Neuronal stem cell (in vitro differentiated cells): ENCODE measurements at regions not wholly inside any gene's neighbourhood (a gene's known extent, or its start where the extent isn't known, plus 50 kb on each side); places are given as distances from the start of the nearest gene placed in this dataset.
"Not testable (repeated sequence)": the region's sequence is repeated elsewhere in the genome, so short reads cannot be mapped to it uniquely, and the experiment has no call there.

Experiments used
- DNase-seq: peaks from one replicate; pipeline ENCODE4 v3.0.0-alpha.2; 2013; ENCODE audit warnings: low spot score
- H2AFZ ChIP-seq: one replicate; pipeline ENCODE4 v1.6.1; 2013; ENCODE audit warnings: mild to moderate bottlenecking, low read length, inconsistent platforms
- H2AK5ac ChIP-seq: 2 replicates; pipeline ENCODE4 v1.6.1; 2013; ENCODE audit warnings: low read depth, mild to moderate bottlenecking, inconsistent platforms, low read length, moderate library complexity, mixed read lengths
- H2BK120ac ChIP-seq: 2 replicates; pipeline ENCODE4 v1.6.1; 2013; ENCODE audit warnings: low read depth, mild to moderate bottlenecking, inconsistent platforms, low read length, moderate library complexity, mixed read lengths
- H2BK12ac ChIP-seq: one replicate; pipeline ENCODE4 v1.6.1; 2013; ENCODE audit warnings: low read length, inconsistent platforms
- H2BK15ac ChIP-seq: 2 replicates; pipeline ENCODE4 v1.6.1; 2013; ENCODE audit warnings: mild to moderate bottlenecking, low read length, inconsistent platforms, mixed read lengths
- H2BK5ac ChIP-seq: one replicate; pipeline ENCODE4 v1.6.1; 2013; ENCODE audit warnings: inconsistent platforms, mild to moderate bottlenecking, low read length, moderate library complexity
- H3K14ac ChIP-seq: one replicate; pipeline ENCODE4 v1.6.1; 2013; ENCODE audit warnings: low read length, inconsistent platforms
- H3K18ac ChIP-seq: 2 replicates; pipeline ENCODE4 v1.6.1; 2013; ENCODE audit warnings: low read length, inconsistent platforms
- H3K23ac ChIP-seq: 2 replicates; pipeline ENCODE4 v1.6.1; 2013; ENCODE audit warnings: low read depth, mild to moderate bottlenecking, mixed read lengths, low read length, inconsistent platforms; ENCODE audit not compliant: poor library complexity
- H3K27ac ChIP-seq: replicated peaks from 3 replicates; pipeline ENCODE4 v1.5.1; 2013; ENCODE audit warnings: low read length, inconsistent platforms
- H3K27me3 ChIP-seq, 3 experiments: 2 replicates each; pipeline ENCODE4 v1.6.1; 2013; ENCODE audit warnings: low read length in 3 of 3, mild to moderate bottlenecking in 2 of 3, inconsistent platforms in 1 of 3, low read depth in 1 of 3, mixed read lengths in 1 of 3, moderate library complexity in 1 of 3; ENCODE audit not compliant: control insufficient read depth in 3 of 3, insufficient read depth in 3 of 3
- H3K36me3 ChIP-seq, 2 donors: replicated peaks in 1 of 2; 2 replicates each; pipeline ENCODE4 v1.6.1; 2013; ENCODE audit warnings: low read length in 2 of 2; ENCODE audit not compliant: control insufficient read depth in 2 of 2, insufficient read depth in 2 of 2
- H3K4ac ChIP-seq: 2 replicates; pipeline ENCODE4 v1.6.1; 2013; ENCODE audit warnings: inconsistent platforms, mild to moderate bottlenecking, low read length, moderate library complexity
- H3K4me1 ChIP-seq, 2 donors: 1 replicate in 1 of 2; 2 replicates in 1 of 2; pipeline ENCODE4 v1.6.1; 2013; ENCODE audit warnings: low read length in 2 of 2, low read depth in 1 of 2; ENCODE audit not compliant: control insufficient read depth in 2 of 2, insufficient read depth in 1 of 2
- H3K4me2 ChIP-seq: one replicate; pipeline ENCODE4 v1.6.1; 2013; ENCODE audit warnings: mild to moderate bottlenecking, low read length, inconsistent platforms; ENCODE audit not compliant: insufficient read depth, poor library complexity, severe bottlenecking
- H3K4me3 ChIP-seq, 2 donors: 2 replicates each; pipeline ENCODE4 v1.5.1; 2013; ENCODE audit warnings: low read length in 2 of 2, mild to moderate bottlenecking in 2 of 2, inconsistent platforms in 1 of 2, moderate library complexity in 1 of 2
- H3K79me1 ChIP-seq: one replicate; pipeline ENCODE4 v1.6.1; 2013; ENCODE audit warnings: low read depth, mild to moderate bottlenecking, inconsistent platforms, low read length, moderate library complexity
- H3K9ac ChIP-seq: one replicate; pipeline ENCODE4 v1.6.1; 2013; ENCODE audit warnings: mild to moderate bottlenecking, low read depth, low read length, inconsistent platforms; ENCODE audit not compliant: poor library complexity
- H3K9me3 ChIP-seq, 2 donors: replicated peaks in 1 of 2; 2 replicates each; pipeline versions ENCODE3 to v1.6.1; 2013; ENCODE audit warnings: low read length in 2 of 2, mild to moderate bottlenecking in 2 of 2, inconsistent platforms in 1 of 2, low read depth in 1 of 2, mixed read lengths in 1 of 2, moderate library complexity in 1 of 2; ENCODE audit not compliant: control insufficient read depth in 2 of 2, insufficient read depth in 1 of 2
- H4K8ac ChIP-seq: one replicate; pipeline ENCODE4 v1.6.1; 2013; ENCODE audit warnings: low read depth, mild to moderate bottlenecking, inconsistent platforms, low read length, moderate library complexity
- H4K91ac ChIP-seq: one replicate; pipeline ENCODE4 v1.6.1; 2013; ENCODE audit warnings: low read length, low read depth, mild to moderate bottlenecking, inconsistent platforms; ENCODE audit not compliant: poor library complexity
- WGBS, 2 donors: extraction: QIAGEN DNeasy Blood & Tissue Kit; methylation state at CpG; one replicate each; pipeline ENCODE4 v1.1.7; 2013; ENCODE audit warnings: missing lambda C conversion rate in 2 of 2, mixed read lengths in 1 of 2; ENCODE audit not compliant: insufficient read length in 2 of 2, insufficient replicate concordance in 1 of 2; ENCODE audit errors: extremely low coverage in 2 of 2; 5-methylcytosine and 5-hydroxymethylcytosine counted together

DNA sequence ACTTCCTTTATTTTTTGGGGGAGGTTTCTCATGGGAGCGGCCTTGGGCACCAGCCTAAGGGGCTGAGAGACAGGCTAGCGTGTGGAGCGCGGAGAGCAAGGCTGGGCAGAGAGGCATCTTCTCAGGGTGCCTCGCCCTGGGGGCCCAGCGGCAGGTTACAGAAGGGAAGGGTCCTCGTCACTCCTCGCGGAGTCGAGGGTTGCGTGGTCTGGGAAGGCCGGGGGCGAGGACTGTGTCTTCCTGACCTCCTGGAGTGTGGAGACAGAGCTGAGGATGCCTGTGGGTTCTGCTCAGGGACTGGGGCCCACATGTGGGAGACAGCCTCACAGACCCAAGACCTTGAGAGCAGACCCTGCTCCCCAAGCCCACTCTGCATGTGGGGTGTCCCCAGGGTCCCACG lies 79.6 kb upstream of the LRPAP1 start:
- DNase-seq, result no peak
- Histone ChIP-seq H3K36me3 (no peaks in the 10 kb centered on the region), H2BK5ac (peak overlapping the region; percentile 75), H3K4me3 (no peak overlapping the region), H3K18ac (peak overlapping the region; percentile 74), H3K14ac (no peak overlapping the region), H3K27me3 (no peaks in the 10 kb centered on the region), H3K27ac (no peak overlapping the region), H2BK12ac (peak overlapping the region; percentile 30), H2AK5ac (peak overlapping the region; percentile 68), H2BK120ac (no peak overlapping the region), H3K4ac (no peak overlapping the region), H3K79me1 (peaks cover 2% of the 10 kb centered on the region), H4K8ac (no peak overlapping the region), H3K9ac (peak overlapping the region; percentile 63), H2BK15ac (peak overlapping the region; percentile 1), H3K23ac (no peak overlapping the region), H3K4me1 (peaks cover 0 to 16% of the 10 kb centered on the region in 2 donors), H4K91ac (no peak overlapping the region), H2AFZ (no peak overlapping the region), H3K9me3 (no peaks in the 10 kb centered on the region), H3K4me2 (no peak overlapping the region)
- no CpG with 5 or more reads among the region's 14 CpGs for WGBS, 2 donors

DNA sequence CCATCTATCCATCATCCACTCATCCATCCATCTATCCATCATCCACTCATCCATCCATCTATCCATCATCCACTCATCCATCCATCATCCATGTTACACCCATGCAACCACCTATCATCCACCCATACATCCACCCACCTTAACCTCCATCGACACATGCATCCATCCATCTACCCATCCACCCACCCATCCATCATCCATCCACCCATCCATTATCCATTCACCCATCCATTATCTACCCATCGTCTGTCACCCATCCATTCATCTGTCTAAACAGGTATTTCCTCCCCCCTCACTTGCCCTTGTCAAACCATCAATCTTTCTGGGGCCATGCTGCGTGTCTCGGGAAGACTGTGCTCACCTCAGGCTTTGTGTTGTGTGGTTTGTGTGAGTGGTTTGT lies 78.6 kb upstream of the LRPAP1 start:
- H2AFZ ChIP-seq, H2AK5ac ChIP-seq, H3K9ac ChIP-seq, H3K27ac ChIP-seq, H4K8ac ChIP-seq, H2BK15ac ChIP-seq, H3K36me3 ChIP-seq, H3K14ac ChIP-seq, H3K4ac ChIP-seq, H2BK120ac ChIP-seq, DNase-seq, H4K91ac ChIP-seq, H3K18ac ChIP-seq, H3K27me3 ChIP-seq, H3K4me3 ChIP-seq, H3K23ac ChIP-seq, H2BK5ac ChIP-seq, H3K79me1 ChIP-seq, H3K9me3 ChIP-seq, H3K4me2 ChIP-seq, H2BK12ac ChIP-seq: not testable (repeated sequence)
- peaks cover 0 to 16% of the 10 kb centered on the region in 2 donors for H3K4me1 ChIP-seq
- WGBS, 2 donors, result no CpG with 5 or more reads among the region's 4 CpGs

GRCh38 chr4:3609905-3610304 lies 77.7 kb upstream of the LRPAP1 start:
- H3K4me2 ChIP-seq, H3K27ac ChIP-seq: not testable (repeated sequence)

DNA sequence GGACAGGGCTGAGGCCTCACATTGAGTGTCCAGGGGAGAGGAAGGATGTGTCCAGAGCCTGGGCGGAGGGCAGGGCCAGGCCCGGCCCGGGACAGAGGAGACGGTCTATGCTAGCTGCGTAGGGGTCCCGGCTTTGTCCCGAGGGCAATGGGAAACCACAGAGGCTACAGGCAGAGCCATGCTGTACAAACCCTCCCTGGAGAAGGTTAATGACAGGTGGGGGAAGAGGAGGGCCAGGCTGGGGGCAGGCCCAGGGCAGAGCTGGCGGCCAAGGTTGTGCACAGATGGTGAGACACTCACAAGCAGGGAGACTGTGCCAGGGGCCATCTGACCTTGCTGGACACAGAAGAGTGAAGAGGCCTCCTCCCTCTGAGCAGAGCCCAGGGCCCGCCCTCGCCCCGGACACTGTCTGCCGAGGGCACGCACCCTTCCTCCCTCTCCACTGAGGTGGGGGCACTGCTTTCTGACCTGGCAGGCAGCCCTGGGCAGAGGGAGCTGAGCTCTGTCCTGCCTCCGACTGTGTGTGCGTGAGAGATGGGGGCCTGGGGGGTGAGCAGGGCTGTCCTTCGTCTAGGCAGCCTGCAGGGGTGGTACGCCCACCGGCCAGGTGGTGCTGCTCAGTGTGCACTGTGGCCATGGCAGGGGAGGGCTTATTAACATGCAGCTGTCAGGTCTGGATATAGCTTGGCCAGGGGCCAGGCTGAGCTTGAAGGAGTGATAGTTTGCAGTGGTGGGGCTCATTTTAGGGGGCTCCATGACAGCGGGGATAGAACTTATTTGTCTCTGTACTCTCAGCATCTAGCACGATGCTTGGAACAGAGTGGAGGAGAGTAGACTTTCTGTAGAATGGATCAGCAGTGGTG lies 75.7 kb upstream of the LRPAP1 start:
- H4K91ac ChIP-seq, result no peak overlapping the region
- no peak overlapping the region for H2AFZ ChIP-seq
- H2BK120ac ChIP-seq, result no peak overlapping the region
- H3K4me2 ChIP-seq, result no peak overlapping the region
- H2BK5ac ChIP-seq, result no peak overlapping the region
- no peak overlapping the region for H3K9ac ChIP-seq
- no peaks in the 10 kb centered on the region for H3K79me1 ChIP-seq
- H3K27ac ChIP-seq, result no peak overlapping the region
- no peak for DNase-seq
- peaks cover 0 to 6% of the 10 kb centered on the region in 2 donors for H3K4me1 ChIP-seq
- H2BK12ac ChIP-seq, result peak overlapping the region; percentile 30
- WGBS, 2 donors, result no CpG with 5 or more reads among the region's 20 CpGs
- H2BK15ac ChIP-seq, result no peak overlapping the region
- H4K8ac ChIP-seq, result no peak overlapping the region
- H3K36me3 ChIP-seq, result no peaks in the 10 kb centered on the region
- peak overlapping the region; percentile 44 for H3K18ac ChIP-seq
- H3K23ac ChIP-seq, result no peak overlapping the region
- H3K14ac ChIP-seq, result no peak overlapping the region
- H3K9me3 ChIP-seq, result no peaks in the 10 kb centered on the region
- H3K4ac ChIP-seq, result no peak overlapping the region
- no peaks in the 10 kb centered on the region for H3K27me3 ChIP-seq
- no peak overlapping the region for H3K4me3 ChIP-seq
- peak overlapping the region; percentile 10 for H2AK5ac ChIP-seq

More at GRCh38 chr4:3609905-3610304, 77.7 kb upstream of the LRPAP1 start:
- not testable (repeated sequence) for H3K9me3 ChIP-seq, H2AK5ac ChIP-seq, H3K36me3 ChIP-seq, H2BK5ac ChIP-seq, H4K8ac ChIP-seq, H3K18ac ChIP-seq, H2BK12ac ChIP-seq, H3K79me1 ChIP-seq, H3K14ac ChIP-seq, H3K4me3 ChIP-seq, H3K27me3 ChIP-seq, DNase-seq, H3K23ac ChIP-seq, H2BK120ac ChIP-seq, H2BK15ac ChIP-seq, H3K4ac ChIP-seq, H4K91ac ChIP-seq, H2AFZ ChIP-seq, H3K9ac ChIP-seq
- WGBS, 2 donors, result 100% methylated on average over 1 of the region's 2 CpGs
- H3K4me1 ChIP-seq, result peaks cover 0 to 16% of the 10 kb centered on the region in 2 donors
